Upper lobe of right lung (tissue), 1 donor: ENCODE measurements at regions not wholly inside any gene's neighbourhood (a gene's known extent, or its start where the extent isn't known, plus 50 kb on each side); places are given as distances from the start of the nearest gene placed in this dataset.
A peak's percentile ranks its signal among the peaks of the same experiment; 100 is the strongest.
"Not testable (repeated sequence)": the region's sequence is repeated elsewhere in the genome, so short reads cannot be mapped to it uniquely, and the experiment has no call there.

Source experiments
- ATAC-seq: fragments of 200-7000 bp; cut with Tn5 transposase; one replicate; pipeline ENCODE4 v1.9.1; 2020; ENCODE audit warnings: mild to moderate bottlenecking, moderate library complexity
- DNase-seq: peaks from one replicate; pipeline ENCODE4 v3.0.0-alpha.2; 2020
- H3K27ac ChIP-seq: fragments of 200-600 bp; one replicate; pipeline ENCODE4 v1.8.0; 2022
- H3K27me3 ChIP-seq: fragments of 200-600 bp; one replicate; pipeline ENCODE4 v1.8.0; 2022; ENCODE audit warnings: mild to moderate bottlenecking
- H3K36me3 ChIP-seq: fragments of 200-600 bp; one replicate; pipeline ENCODE4 v1.8.0; 2022
- H3K4me1 ChIP-seq: fragments of 200-600 bp; one replicate; pipeline ENCODE4 v1.8.0; 2022
- H3K4me3 ChIP-seq: fragments of 200-600 bp; one replicate; pipeline ENCODE4 v1.8.0; 2022; ENCODE audit warnings: mild to moderate bottlenecking
- H3K9me3 ChIP-seq: fragments of 200-600 bp; one replicate; pipeline ENCODE4 v1.8.0; 2022
- intact Hi-C: fragments of 100-400 bp; cut with DNase I; formaldehyde crosslinking; loops from one replicate; pipeline ENCODE4 v1.11.0; 2022
- TF ChIP-seq, protein P1 (sequence below): fragments of 200-600 bp; IDR thresholded peaks from one replicate; pipeline ENCODE4 v1.8.0; 2022; ENCODE audit warnings: antibody characterized with exemption
- donor health status: DM: no; HTN: yes; CAD: no; lungs with severe emphysema.

DNA sequence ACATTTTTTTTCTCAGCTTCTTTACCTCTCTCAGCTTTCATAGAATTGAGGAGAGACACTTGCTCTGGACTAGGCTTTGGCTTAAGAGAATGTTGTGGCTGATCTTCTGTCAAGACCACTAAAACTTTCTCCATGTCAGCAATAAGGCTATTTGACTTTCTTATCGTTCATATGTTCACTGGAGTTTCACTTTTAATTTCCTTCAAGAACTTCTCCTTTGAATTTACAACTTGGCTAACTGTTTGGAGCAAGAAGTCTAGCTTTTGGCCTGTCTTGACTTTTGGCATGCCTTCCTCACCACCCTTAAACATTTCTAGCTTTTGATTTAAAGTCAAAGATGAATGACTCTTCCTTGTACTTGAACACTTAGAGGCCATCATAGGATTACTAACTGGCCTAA is 104.4 kb upstream of the SLC39A10 start:
- intact Hi-C loops = no loop called here
- Histone ChIP-seq H3K4me1 (no peaks in the 10 kb centered on the region), H3K27me3 (no peaks in the 10 kb centered on the region), H3K27ac (no peak overlapping the region), H3K36me3 (no peaks in the 10 kb centered on the region), H3K9me3 (no peaks in the 10 kb centered on the region), H3K4me3 (no peak overlapping the region)
- ATAC-seq (no peak), DNase-seq (no peak)
- TF ChIP-seq, protein P1, sequence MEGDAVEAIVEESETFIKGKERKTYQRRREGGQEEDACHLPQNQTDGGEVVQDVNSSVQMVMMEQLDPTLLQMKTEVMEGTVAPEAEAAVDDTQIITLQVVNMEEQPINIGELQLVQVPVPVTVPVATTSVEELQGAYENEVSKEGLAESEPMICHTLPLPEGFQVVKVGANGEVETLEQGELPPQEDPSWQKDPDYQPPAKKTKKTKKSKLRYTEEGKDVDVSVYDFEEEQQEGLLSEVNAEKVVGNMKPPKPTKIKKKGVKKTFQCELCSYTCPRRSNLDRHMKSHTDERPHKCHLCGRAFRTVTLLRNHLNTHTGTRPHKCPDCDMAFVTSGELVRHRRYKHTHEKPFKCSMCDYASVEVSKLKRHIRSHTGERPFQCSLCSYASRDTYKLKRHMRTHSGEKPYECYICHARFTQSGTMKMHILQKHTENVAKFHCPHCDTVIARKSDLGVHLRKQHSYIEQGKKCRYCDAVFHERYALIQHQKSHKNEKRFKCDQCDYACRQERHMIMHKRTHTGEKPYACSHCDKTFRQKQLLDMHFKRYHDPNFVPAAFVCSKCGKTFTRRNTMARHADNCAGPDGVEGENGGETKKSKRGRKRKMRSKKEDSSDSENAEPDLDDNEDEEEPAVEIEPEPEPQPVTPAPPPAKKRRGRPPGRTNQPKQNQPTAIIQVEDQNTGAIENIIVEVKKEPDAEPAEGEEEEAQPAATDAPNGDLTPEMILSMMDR = no peak

DNA sequence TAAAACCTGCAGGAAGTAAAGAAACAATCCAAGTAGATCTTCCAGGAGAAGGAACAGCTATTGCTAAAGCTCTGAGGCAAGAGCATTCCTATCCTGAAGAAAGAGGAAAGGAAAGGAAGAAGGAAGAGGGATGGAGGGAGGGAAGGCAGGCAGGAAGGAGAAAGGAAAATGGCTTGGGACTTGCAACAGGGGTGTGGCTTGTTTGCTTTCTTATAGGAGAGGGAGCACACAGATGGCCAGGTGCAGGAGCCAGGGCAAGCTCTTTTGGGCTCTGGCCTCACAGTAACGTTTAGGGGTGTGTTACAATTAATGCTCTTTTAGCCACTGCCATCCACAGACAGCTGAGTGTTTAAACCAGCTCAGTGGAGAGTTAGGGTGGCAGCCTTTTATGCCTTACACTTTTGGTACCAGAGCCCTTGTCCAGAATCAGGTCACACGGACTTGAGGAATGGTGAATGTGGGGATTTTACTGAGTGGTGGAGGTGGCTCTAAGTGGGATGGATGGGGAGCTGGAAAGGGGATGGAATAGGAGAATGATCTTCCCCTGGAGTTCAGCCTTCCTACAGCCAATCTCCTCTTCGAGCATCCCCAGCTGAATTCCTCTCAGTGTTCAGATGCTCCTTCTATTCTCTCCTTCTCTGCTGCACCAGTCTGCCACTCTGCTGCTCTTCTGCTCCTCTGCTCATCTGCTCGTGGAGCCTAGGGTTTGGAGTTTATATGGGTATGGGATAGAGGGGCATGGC is 108.7 kb upstream of the SLC39A10 start:
- Histone ChIP-seq H3K27ac (no peak overlapping the region), H3K27me3 (no peaks in the 10 kb centered on the region), H3K36me3 (no peaks in the 10 kb centered on the region), H3K9me3 (no peaks in the 10 kb centered on the region), H3K4me1 (no peaks in the 10 kb centered on the region), H3K4me3 (no peak overlapping the region)
- TF ChIP-seq, protein P1 = no peak
- ATAC-seq (no peak), DNase-seq (no peak)
- intact Hi-C loops = no loop called here

DNA sequence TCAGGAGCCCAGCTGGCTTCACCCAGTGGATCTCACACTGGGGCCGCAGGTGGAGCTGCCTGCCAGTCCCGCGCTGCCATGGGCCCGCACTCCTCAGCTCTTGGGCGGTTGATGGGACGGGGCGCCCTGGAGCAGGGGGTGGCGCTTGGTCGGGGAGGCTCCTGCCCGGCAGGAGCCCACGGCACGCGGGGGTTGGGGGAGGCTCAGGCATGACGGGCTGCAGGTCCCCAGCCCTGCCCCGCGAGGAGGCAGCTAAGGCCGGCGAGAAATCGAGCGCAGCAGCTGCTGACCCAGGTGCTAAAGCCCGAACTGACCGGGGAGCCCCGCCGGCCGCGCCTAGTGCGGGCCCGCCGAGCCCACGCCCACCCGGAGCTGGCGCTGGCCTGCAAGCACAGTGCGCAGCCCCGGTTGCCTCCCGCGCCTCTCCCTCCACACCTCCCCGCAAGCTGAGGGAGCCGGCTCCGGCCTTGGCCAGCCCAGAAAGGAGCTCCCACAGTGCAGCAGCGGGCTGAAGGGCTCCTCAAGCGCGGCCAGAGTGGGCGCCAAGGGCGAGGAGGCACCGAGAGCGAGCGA is 109.7 kb upstream of the SLC39A10 start:
- DNase-seq, H3K27me3 ChIP-seq, H3K9me3 ChIP-seq, H3K27ac ChIP-seq, H3K4me1 ChIP-seq, ATAC-seq, intact Hi-C loops, H3K36me3 ChIP-seq, H3K4me3 ChIP-seq: not testable (repeated sequence)

DNA sequence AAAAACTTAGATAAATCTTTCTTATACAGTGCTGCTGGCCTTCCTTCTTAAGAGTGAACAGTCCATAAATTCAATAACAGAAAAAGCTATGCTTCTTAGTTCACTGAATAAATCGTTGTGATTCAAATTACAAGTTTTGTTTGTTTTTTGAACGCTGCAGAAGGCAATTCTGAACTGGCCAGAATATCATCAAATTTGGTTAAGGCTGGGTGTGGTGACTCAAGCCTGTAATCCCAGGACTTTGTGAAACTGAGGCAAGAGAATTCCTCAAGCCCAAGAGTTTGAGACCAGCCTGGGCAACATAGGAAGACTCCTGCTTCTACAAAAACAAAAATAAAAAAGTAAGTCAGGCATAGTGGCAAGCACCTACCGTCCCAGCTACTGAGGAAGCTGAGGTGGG is 111.2 kb upstream of the SLC39A10 start:
- TF ChIP-seq, protein P1 = no peak
- Histone ChIP-seq H3K27me3 (no peaks in the 10 kb centered on the region), H3K4me1 (no peaks in the 10 kb centered on the region), H3K4me3 (no peak overlapping the region), H3K36me3 (no peaks in the 10 kb centered on the region), H3K27ac (no peak overlapping the region), H3K9me3 (no peaks in the 10 kb centered on the region)
- DNase-seq = no peak
- ATAC-seq = no peak
- intact Hi-C loops = no loop called here

DNA sequence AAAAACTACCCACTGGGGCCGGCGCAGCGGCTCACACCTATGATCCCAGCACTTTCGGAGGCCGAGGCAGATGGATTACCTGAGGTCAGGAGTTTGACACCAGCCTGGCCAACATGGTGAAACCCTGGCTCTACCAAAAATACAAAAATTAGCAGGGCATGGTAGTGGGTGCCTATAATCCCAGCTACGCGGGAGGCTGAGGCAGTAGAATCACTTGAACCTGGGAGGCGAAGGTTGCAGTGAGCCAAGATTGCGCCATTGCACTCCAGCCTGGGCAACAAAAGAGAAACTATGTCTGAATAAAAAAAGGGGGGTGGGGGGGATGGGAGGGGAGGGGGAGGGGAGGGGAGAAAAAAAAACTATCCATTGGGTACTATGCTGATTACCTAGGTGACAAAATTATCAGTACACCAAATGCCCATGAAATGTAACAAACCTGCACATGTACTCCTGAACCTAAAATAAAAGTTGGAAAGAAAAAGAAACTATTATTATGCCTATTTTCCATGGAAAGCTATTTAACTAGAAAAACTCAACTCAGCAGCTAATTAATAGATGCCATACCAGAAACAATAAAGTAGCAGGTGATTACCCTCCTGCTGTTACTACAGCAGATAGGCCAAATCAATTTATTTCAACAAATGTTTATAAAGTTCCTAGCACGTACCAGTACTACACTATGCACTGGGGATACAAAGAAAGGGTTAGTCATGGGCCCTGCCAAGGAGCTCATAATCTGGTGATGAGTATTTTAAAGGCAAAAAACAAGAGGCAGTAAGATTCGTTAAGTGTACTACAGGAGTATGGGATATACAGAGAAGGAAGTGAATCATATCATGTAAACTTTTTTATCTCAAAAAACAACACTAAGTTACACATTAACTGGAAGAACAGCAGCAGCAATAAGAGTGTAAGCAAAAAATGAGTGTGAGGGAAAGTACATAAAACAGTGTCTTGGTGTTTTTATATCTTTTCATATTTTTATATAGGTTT is 112.8 kb upstream of the SLC39A10 start:
- intact Hi-C loops = no loop called here
- no peak overlapping the region for H3K27ac ChIP-seq
- H3K4me1 ChIP-seq = no peaks in the 10 kb centered on the region
- no peak overlapping the region for H3K4me3 ChIP-seq
- TF ChIP-seq, protein P1 = no peak
- no peak for DNase-seq
- H3K9me3 ChIP-seq = no peaks in the 10 kb centered on the region
- ATAC-seq = peak; percentile 67
- H3K36me3 ChIP-seq = no peaks in the 10 kb centered on the region
- H3K27me3 ChIP-seq = no peaks in the 10 kb centered on the region

DNA sequence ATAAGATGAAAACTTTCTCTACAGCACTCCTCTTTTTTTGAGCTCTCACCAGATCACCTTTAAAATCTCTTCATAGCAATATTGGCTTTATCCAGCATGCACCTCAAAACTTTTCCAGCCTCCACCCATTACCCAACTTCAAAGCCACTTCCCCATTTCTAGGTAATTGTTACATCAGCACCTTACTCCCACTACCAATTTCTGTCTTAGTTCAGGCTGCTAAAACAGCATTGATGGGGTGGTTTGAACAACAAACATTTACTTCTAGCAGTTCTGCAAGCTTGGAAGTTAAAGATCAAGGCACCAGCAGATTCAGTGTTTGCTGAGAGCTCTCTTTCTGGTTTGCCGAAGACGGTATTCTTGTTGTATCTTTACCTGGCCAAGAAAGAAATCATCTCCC is 114.0 kb upstream of the SLC39A10 start:
- TF ChIP-seq, protein P1 = no peak
- no peak overlapping the region for H3K4me3 ChIP-seq
- no peak overlapping the region for H3K27ac ChIP-seq
- H3K9me3 ChIP-seq = no peaks in the 10 kb centered on the region
- H3K36me3 ChIP-seq = no peaks in the 10 kb centered on the region
- no peaks in the 10 kb centered on the region for H3K27me3 ChIP-seq
- DNase-seq (no peak), ATAC-seq (no peak)
- intact Hi-C loops = no loop called here
- H3K4me1 ChIP-seq = no peaks in the 10 kb centered on the region
